ENCODE measurements at regions not wholly inside any gene's neighbourhood (a gene's known extent, or its start where the extent isn't known, plus 50 kb on each side); places are given as distances from the start of the nearest gene placed in this dataset.

DNA sequence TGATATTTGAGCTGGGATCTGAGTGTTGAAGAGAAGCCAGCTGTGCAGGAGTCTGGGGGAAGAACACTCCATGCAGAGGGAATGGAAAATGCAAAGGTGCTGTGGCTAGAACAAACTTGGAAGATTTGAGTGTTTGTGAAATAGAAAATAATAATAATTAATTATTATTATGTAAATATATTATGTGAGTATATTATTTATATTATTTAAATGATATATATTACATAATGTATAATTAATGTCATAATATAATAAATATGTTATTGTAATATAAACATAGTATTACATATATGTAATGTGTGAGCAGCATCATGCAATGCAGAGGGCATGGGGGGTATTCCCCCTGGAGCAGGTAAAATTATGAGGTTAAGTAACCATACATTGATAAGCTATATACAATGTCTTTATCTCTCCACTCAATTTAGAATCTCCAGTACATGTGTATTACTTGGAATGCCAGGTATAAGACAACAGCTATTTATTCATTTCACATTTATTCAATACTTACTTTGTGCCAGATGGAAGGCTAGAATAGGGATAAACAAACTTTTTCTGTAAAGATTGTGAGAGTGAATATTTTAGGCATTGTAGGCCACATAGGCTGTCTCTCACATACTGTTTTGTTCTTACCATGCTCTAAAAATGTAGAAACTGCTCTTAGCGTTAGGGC lies 218.6 kb downstream of the MTHFS start:
- no peak for TF ChIP-seq YY1 (IDR thresholded peaks at IDR 0.05; ENCODE audit: low read depth)
- TF ChIP-seq TAF1 (IDR thresholded peaks at IDR 0.05; ENCODE audit: low read depth), result no peak
- TF ChIP-seq EP300 (IDR thresholded peaks at IDR 0.05; ENCODE audit: borderline replicate concordance), result no peak
- TF ChIP-seq FOXM1 (IDR thresholded peaks at IDR 0.05; ENCODE audit: borderline replicate concordance, low read depth), result no peak

DNA sequence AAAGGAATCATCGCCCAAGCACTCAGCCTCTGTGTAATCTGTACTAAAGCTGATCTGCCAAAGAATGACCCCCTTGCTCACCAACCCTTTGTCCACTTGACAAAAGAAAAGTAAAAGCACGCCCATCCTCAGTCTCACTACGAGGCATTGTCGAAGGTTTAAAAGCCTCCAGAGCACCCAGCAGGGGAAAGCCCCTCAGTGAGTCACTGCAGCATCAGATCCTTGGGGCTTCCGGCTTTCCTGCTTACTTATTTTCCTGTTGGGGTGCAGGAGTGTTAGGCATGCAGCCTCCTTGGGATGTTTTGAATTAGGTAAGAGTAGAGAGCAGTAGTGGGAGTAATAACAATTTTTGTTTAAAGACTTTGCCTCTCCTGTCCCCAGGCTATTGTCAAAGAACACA lies 216.1 kb downstream of the MTHFS start:
- TF ChIP-seq EGR1 (IDR thresholded peaks at IDR 0.05) (no peak), FOXM1 (IDR thresholded peaks at IDR 0.05; ENCODE audit: borderline replicate concordance, low read depth) (no peak), YY1 (IDR thresholded peaks at IDR 0.05; ENCODE audit: low read depth) (no peak), NFIC (IDR thresholded peaks at IDR 0.05) (no peak)

DNA sequence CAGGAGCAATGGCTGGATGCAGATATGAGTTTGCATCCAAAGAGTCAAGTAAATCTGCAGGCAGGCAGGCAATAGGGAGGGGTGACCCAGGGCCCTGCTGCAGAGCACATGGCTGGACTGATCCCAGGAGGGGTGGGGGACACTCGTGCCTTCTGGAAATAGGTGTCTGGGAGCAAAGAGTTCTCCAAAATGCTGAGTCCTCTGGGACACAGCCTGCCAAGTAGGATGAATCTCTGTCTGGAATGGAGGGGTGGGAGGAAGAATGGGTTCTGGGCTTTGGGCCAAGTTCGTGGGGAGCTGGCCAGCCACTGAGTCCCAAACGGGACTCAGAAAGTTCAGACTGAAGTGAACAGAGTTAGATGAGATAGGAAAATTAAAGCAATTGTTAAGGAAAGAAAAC lies 214.5 kb downstream of the MTHFS start:
- TF ChIP-seq TCF12 (IDR thresholded peaks at IDR 0.05; ENCODE audit: low read depth) (no peak), RAD21 (IDR thresholded peaks at IDR 0.05; ENCODE audit: low read depth) (no peak)

DNA sequence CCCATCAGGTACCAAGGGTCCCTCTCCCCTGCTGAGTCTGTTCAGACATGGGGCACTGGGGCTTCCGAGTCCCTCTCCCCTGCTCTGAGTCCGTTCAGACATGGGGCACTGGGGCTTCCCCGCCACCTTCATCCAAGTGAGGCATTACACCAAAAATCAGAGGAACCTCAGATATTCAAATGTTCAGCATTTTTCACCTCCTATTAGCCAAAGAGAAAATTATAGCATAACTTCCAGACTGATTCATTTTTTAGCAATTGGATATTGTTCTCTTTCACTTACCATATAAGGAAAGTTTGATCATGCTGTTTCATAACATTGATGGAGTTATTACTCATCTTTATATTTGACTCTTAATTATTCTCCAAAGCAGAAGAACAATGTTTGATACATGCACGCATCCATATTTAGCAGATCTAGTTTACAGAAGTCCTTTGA lies 213.9 kb downstream of the MTHFS start:
- TF ChIP-seq, protein P1, sequence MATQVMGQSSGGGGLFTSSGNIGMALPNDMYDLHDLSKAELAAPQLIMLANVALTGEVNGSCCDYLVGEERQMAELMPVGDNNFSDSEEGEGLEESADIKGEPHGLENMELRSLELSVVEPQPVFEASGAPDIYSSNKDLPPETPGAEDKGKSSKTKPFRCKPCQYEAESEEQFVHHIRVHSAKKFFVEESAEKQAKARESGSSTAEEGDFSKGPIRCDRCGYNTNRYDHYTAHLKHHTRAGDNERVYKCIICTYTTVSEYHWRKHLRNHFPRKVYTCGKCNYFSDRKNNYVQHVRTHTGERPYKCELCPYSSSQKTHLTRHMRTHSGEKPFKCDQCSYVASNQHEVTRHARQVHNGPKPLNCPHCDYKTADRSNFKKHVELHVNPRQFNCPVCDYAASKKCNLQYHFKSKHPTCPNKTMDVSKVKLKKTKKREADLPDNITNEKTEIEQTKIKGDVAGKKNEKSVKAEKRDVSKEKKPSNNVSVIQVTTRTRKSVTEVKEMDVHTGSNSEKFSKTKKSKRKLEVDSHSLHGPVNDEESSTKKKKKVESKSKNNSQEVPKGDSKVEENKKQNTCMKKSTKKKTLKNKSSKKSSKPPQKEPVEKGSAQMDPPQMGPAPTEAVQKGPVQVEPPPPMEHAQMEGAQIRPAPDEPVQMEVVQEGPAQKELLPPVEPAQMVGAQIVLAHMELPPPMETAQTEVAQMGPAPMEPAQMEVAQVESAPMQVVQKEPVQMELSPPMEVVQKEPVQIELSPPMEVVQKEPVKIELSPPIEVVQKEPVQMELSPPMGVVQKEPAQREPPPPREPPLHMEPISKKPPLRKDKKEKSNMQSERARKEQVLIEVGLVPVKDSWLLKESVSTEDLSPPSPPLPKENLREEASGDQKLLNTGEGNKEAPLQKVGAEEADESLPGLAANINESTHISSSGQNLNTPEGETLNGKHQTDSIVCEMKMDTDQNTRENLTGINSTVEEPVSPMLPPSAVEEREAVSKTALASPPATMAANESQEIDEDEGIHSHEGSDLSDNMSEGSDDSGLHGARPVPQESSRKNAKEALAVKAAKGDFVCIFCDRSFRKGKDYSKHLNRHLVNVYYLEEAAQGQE (IDR thresholded peaks at IDR 0.05; ENCODE audit: low read depth), result no peak
- TF ChIP-seq CEBPB (IDR thresholded peaks at IDR 0.05) (no peak), TAF1 (IDR thresholded peaks at IDR 0.05; ENCODE audit: low read depth) (no peak), EP300 (IDR thresholded peaks at IDR 0.05; ENCODE audit: borderline replicate concordance) (no peak), YY1 (IDR thresholded peaks at IDR 0.05; ENCODE audit: low read depth) (no peak), NFIC (IDR thresholded peaks at IDR 0.05) (no peak), EGR1 (IDR thresholded peaks at IDR 0.05) (no peak), TCF12 (IDR thresholded peaks at IDR 0.05; ENCODE audit: low read depth) (no peak), FOXM1 (IDR thresholded peaks at IDR 0.05; ENCODE audit: borderline replicate concordance, low read depth) (no peak), RAD21 (IDR thresholded peaks at IDR 0.05; ENCODE audit: low read depth) (no peak), ZBTB7A (IDR thresholded peaks at IDR 0.05; ENCODE audit: low read depth) (no peak), TEAD4 (IDR thresholded peaks at IDR 0.05) (no peak)
- TF ChIP-seq, protein P2, sequence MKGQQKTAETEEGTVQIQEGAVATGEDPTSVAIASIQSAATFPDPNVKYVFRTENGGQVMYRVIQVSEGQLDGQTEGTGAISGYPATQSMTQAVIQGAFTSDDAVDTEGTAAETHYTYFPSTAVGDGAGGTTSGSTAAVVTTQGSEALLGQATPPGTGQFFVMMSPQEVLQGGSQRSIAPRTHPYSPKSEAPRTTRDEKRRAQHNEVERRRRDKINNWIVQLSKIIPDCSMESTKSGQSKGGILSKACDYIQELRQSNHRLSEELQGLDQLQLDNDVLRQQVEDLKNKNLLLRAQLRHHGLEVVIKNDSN (IDR thresholded peaks at IDR 0.05), result no peak
- TF ChIP-seq, protein P3, sequence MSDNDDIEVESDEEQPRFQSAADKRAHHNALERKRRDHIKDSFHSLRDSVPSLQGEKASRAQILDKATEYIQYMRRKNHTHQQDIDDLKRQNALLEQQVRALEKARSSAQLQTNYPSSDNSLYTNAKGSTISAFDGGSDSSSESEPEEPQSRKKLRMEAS (IDR thresholded peaks at IDR 0.05), result no peak

DNA sequence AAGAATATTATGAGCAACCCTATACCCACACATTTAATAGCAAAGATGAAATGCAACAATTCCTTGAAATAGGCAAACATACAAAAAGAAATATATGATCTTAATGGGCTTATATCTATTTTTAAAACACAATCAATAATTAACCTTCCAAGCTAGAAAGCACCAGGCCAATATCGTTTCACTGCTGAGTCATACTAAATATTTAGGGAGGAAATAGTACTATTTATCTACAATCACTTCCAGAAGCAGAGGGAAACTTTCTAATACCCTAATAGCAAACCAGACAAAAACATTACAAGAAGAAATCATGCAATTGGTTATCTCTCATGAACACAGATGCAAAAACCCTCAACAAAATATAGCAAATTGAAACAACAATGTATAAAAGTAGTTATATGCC lies 207.8 kb downstream of the MTHFS start:
- TF ChIP-seq TEAD4 (IDR thresholded peaks at IDR 0.05), result no peak
- TF ChIP-seq, protein P2 (IDR thresholded peaks at IDR 0.05), result no peak
- TF ChIP-seq, protein P1 (IDR thresholded peaks at IDR 0.05; ENCODE audit: low read depth), result no peak
- no peak for TF ChIP-seq NFIC (IDR thresholded peaks at IDR 0.05)
- TF ChIP-seq EGR1 (IDR thresholded peaks at IDR 0.05), result no peak
- TF ChIP-seq YY1 (IDR thresholded peaks at IDR 0.05; ENCODE audit: low read depth), result no peak
- TF ChIP-seq ZBTB7A (IDR thresholded peaks at IDR 0.05; ENCODE audit: low read depth), result no peak
- no peak for TF ChIP-seq CEBPB (IDR thresholded peaks at IDR 0.05)
- no peak for TF ChIP-seq CREB1 (IDR thresholded peaks at IDR 0.05; ENCODE audit: low read depth)
- TF ChIP-seq TAF1 (IDR thresholded peaks at IDR 0.05; ENCODE audit: low read depth), result no peak
- TF ChIP-seq TCF12 (IDR thresholded peaks at IDR 0.05; ENCODE audit: low read depth), result no peak
- TF ChIP-seq, protein P3 (IDR thresholded peaks at IDR 0.05), result no peak
- TF ChIP-seq EP300 (IDR thresholded peaks at IDR 0.05; ENCODE audit: borderline replicate concordance), result no peak
- TF ChIP-seq RAD21 (IDR thresholded peaks at IDR 0.05; ENCODE audit: low read depth), result no peak
- TF ChIP-seq FOXM1 (IDR thresholded peaks at IDR 0.05; ENCODE audit: borderline replicate concordance, low read depth), result no peak

DNA sequence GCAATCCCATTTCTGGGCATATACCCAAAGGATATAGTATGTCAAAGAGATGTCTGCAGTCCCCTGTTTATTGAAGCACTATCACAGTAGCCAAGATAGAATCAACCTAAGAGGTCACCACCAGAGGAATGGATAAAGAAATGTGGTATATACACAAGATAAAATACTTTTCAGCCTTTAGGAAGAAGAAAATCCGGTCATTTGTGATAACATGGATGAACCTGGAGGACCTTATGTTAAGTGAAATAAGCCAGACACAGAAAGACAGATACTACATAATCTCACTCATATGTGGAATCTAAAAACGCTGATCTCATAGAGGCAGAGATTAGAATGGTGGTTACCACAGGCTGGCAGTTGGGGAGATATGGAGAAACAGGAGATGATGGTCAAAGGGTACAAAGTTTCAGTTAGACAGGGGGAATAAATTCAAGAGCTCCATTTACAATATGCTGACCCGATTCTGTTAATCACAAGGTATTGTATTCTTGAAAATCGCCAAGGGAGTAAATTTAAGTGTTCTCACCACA lies 195.8 kb downstream of the MTHFS start:
- TF ChIP-seq TCF12 (IDR thresholded peaks at IDR 0.05; ENCODE audit: low read depth) (no peak), TEAD4 (IDR thresholded peaks at IDR 0.05) (no peak), EP300 (IDR thresholded peaks at IDR 0.05; ENCODE audit: borderline replicate concordance) (no peak), TAF1 (IDR thresholded peaks at IDR 0.05; ENCODE audit: low read depth) (no peak), CEBPB (IDR thresholded peaks at IDR 0.05) (no peak), YY1 (IDR thresholded peaks at IDR 0.05; ENCODE audit: low read depth) (no peak), FOXM1 (IDR thresholded peaks at IDR 0.05; ENCODE audit: borderline replicate concordance, low read depth) (no peak), ZBTB7A (IDR thresholded peaks at IDR 0.05; ENCODE audit: low read depth) (no peak), NFIC (IDR thresholded peaks at IDR 0.05) (no peak), RAD21 (IDR thresholded peaks at IDR 0.05; ENCODE audit: low read depth) (no peak), CREB1 (IDR thresholded peaks at IDR 0.05; ENCODE audit: low read depth) (no peak)
- TF ChIP-seq, protein P3 (IDR thresholded peaks at IDR 0.05), result no peak
- TF ChIP-seq, protein P1 (IDR thresholded peaks at IDR 0.05; ENCODE audit: low read depth), result no peak
- TF ChIP-seq, protein P2 (IDR thresholded peaks at IDR 0.05), result no peak

Measured in Ishikawa (cell line).